ENCODE measurements at regions not wholly inside any gene's neighbourhood (a gene's known extent, or its start where the extent isn't known, plus 50 kb on each side); places are given as distances from the start of the nearest gene placed in this dataset.
"Not testable (repeated sequence)": the region's sequence is repeated elsewhere in the genome, so short reads cannot be mapped to it uniquely, and the experiment has no call there.

DNA sequence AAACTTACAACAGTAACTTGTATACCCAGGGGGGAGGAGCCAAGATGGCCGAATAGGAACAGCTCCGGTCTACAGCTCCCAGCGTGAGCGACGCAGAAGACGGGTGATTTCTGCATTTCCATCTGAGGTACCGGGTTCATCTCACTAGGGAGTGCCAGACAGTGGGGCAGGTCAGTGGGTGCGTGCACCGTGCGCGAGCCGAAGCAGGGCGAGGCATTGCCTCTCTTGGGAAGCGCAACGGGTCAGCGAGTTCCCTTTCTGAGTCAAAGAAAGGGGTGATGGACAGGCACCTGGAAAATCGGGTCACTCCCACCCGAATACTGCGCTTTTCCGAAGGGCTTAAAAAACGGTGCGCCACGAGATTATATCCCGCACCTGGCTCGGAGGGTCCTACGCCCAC, 278.8 kb downstream of the FAM47B start:
- H3K4me3 ChIP-seq (ENCODE audit: low read length); H3K4me1 ChIP-seq (ENCODE audit: insufficient read depth, low read length); H3K9ac ChIP-seq (ENCODE audit: low read depth, low read length); H3K27ac ChIP-seq (ENCODE audit: low read length); H3K9me3 ChIP-seq (ENCODE audit: insufficient read depth, low read depth, low read length); H3K36me3 ChIP-seq (ENCODE audit: insufficient read depth, low read depth, low read length); H3K27me3 ChIP-seq (ENCODE audit: insufficient read depth, low read length): not testable (repeated sequence)

GRCh38 chrX:35244088-35244741, 301.6 kb downstream of the FAM47B start:
- no peaks in the 10 kb centered on the region for H3K4me1 ChIP-seq (ENCODE audit: insufficient read depth, low read length)
- no peak overlapping the region for H3K27ac ChIP-seq (ENCODE audit: low read length)
- H3K9me3 ChIP-seq (ENCODE audit: insufficient read depth, low read depth, low read length) = no peaks in the 10 kb centered on the region
- no peak overlapping the region for H3K4me3 ChIP-seq (ENCODE audit: low read length)
- no peak overlapping the region for H3K9ac ChIP-seq (ENCODE audit: low read depth, low read length)
- H3K36me3 ChIP-seq (ENCODE audit: insufficient read depth, low read depth, low read length) = no peaks in the 10 kb centered on the region
- no peaks in the 10 kb centered on the region for H3K27me3 ChIP-seq (ENCODE audit: insufficient read depth, low read length)

- Histone ChIP-seq H3K9ac (ENCODE audit: low read depth, low read length) (no peak overlapping the region), H3K27me3 (ENCODE audit: insufficient read depth, low read length) (no peaks in the 10 kb centered on the region), H3K4me1 (ENCODE audit: insufficient read depth, low read length) (no peaks in the 10 kb centered on the region), H3K9me3 (ENCODE audit: insufficient read depth, low read depth, low read length) (no peaks in the 10 kb centered on the region), H3K27ac (ENCODE audit: low read length) (no peak overlapping the region), H3K36me3 (ENCODE audit: insufficient read depth, low read depth, low read length) (no peaks in the 10 kb centered on the region), H3K4me3 (ENCODE audit: low read length) (no peak overlapping the region)
These were observed 302.4 kb downstream of the FAM47B start for GRCh38 chrX:35244796-35245508.

DNA sequence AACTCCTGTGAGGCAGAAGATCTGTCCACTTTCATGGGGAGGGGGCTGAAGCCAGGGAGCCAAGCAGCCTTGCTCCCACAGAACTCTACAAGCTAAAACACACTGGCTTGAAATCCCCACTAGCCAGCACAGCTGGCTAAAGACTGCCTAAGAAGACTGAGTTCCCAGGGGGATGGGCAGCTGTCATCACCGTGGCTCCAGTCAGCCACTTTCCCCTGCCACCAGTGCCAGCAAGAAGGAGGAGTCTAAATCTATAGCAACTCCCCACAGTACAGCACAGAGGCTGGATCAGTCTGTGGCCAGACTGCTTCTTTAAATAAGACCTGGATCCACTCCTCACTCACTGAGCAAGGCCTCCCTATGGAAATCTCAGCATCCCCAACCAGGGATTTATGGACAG, 308.6 kb downstream of the FAM47B start:
- H3K36me3 ChIP-seq (ENCODE audit: insufficient read depth, low read depth, low read length) = no peaks in the 10 kb centered on the region
- H3K9me3 ChIP-seq (ENCODE audit: insufficient read depth, low read depth, low read length) = no peaks in the 10 kb centered on the region
- no peak overlapping the region for H3K4me3 ChIP-seq (ENCODE audit: low read length)
- no peak overlapping the region for H3K27ac ChIP-seq (ENCODE audit: low read length)
- H3K27me3 ChIP-seq (ENCODE audit: insufficient read depth, low read length) = no peaks in the 10 kb centered on the region
- H3K4me1 ChIP-seq (ENCODE audit: insufficient read depth, low read length) = no peaks in the 10 kb centered on the region
- no peak overlapping the region for H3K9ac ChIP-seq (ENCODE audit: low read depth, low read length)

DNA sequence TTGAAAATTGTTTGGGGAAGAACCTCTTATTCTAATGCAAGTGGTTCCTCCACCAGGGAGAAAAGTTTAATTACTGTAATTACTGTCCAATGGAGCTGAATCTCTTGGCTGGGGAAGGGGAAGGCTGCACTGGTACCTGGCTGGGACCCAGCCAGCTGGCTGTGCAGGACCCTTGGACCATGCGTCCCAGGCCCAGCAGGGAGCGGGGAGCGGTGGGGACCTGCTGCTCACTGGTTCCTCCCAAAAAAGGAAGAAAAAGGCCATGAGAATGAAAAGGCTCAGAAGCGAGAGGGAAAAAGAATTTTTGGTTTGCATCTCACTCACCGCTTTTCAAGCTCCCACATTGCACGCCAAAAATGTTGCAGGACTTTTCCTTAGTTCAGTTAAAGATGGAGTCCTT, 333.5 kb downstream of the FAM47B start:
- no peaks in the 10 kb centered on the region for H3K4me1 ChIP-seq (ENCODE audit: insufficient read depth, low read length)
- H3K4me3 ChIP-seq (ENCODE audit: low read length) = no peak overlapping the region
- no peaks in the 10 kb centered on the region for H3K9me3 ChIP-seq (ENCODE audit: insufficient read depth, low read depth, low read length)
- H3K27me3 ChIP-seq (ENCODE audit: insufficient read depth, low read length) = no peaks in the 10 kb centered on the region
- H3K27ac ChIP-seq (ENCODE audit: low read length) = no peak overlapping the region
- H3K9ac ChIP-seq (ENCODE audit: low read depth, low read length) = no peak overlapping the region
- H3K36me3 ChIP-seq (ENCODE audit: insufficient read depth, low read depth, low read length) = no peaks in the 10 kb centered on the region

GRCh38 chrX:35285289-35285962, 342.8 kb downstream of the FAM47B start:
- H3K36me3 ChIP-seq (ENCODE audit: insufficient read depth, low read depth, low read length) = no peaks in the 10 kb centered on the region
- no peak overlapping the region for H3K4me3 ChIP-seq (ENCODE audit: low read length)
- no peaks in the 10 kb centered on the region for H3K27me3 ChIP-seq (ENCODE audit: insufficient read depth, low read length)
- H3K9ac ChIP-seq (ENCODE audit: low read depth, low read length) = no peak overlapping the region
- H3K4me1 ChIP-seq (ENCODE audit: insufficient read depth, low read length) = no peaks in the 10 kb centered on the region
- H3K27ac ChIP-seq (ENCODE audit: low read length) = no peak overlapping the region
- no peaks in the 10 kb centered on the region; the same call in 1 of the 2 replicates for H3K9me3 ChIP-seq (ENCODE audit: insufficient read depth, low read depth, low read length)

DNA sequence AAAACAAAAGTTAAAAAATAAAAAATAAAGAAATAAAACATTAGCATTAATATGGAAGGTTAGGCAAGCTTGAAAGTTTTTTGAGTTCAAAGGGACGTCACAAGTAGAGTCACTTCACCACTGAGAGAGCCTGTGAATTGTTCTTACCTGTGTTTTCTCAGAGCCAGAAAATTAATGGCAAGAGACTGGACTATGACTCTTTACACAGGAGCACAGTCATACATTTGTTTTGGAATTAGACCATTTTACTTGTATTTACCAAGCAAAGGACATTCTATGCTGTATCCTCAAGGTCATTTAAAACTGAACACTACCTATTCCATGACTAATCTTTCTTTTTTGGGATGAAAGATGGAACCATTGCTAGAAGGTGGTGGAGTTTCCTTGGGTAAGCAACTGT, 346.1 kb downstream of the FAM47B start:
- Histone ChIP-seq H3K9me3 (ENCODE audit: insufficient read depth, low read depth, low read length) (no peaks in the 10 kb centered on the region; the same call in 1 of the 2 replicates), H3K9ac (ENCODE audit: low read depth, low read length) (no peak overlapping the region), H3K4me3 (ENCODE audit: low read length) (no peak overlapping the region), H3K27ac (ENCODE audit: low read length) (no peak overlapping the region), H3K36me3 (ENCODE audit: insufficient read depth, low read depth, low read length) (no peaks in the 10 kb centered on the region), H3K27me3 (ENCODE audit: insufficient read depth, low read length) (no peaks in the 10 kb centered on the region), H3K4me1 (ENCODE audit: insufficient read depth, low read length) (no peaks in the 10 kb centered on the region)

DNA sequence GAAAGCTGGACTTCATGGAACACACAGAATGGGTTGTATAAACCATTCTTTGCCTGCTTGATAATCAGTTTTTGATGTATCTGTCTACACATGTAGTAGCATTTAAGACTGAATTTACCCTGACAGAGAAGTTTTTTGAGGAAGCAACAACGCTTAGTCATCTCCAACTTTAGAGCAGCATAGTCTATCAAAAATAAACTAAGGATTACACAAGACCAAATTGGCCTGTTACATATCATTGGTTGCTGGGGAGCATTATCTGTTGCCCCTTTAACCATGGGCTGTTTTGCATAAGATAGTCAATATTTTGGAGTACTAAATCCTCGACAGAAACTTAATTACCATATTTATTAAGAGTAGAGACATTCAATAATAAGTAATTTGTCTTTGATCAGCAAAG, 347.4 kb downstream of the FAM47B start:
- H3K4me3 ChIP-seq (ENCODE audit: low read length) = no peak overlapping the region
- no peak overlapping the region for H3K27ac ChIP-seq (ENCODE audit: low read length)
- H3K9ac ChIP-seq (ENCODE audit: low read depth, low read length) = no peak overlapping the region
- no peaks in the 10 kb centered on the region for H3K27me3 ChIP-seq (ENCODE audit: insufficient read depth, low read length)
- H3K9me3 ChIP-seq (ENCODE audit: insufficient read depth, low read depth, low read length) = no peaks in the 10 kb centered on the region; the same call in 1 of the 2 replicates
- no peaks in the 10 kb centered on the region for H3K4me1 ChIP-seq (ENCODE audit: insufficient read depth, low read length)
- H3K36me3 ChIP-seq (ENCODE audit: insufficient read depth, low read depth, low read length) = no peaks in the 10 kb centered on the region

- no peak overlapping the region for H3K27ac ChIP-seq (ENCODE audit: low read length)
- H3K4me1 ChIP-seq (ENCODE audit: insufficient read depth, low read length) = no peaks in the 10 kb centered on the region
- H3K36me3 ChIP-seq (ENCODE audit: insufficient read depth, low read depth, low read length) = no peaks in the 10 kb centered on the region
- no peaks in the 10 kb centered on the region for H3K27me3 ChIP-seq (ENCODE audit: insufficient read depth, low read length)
- no peak overlapping the region for H3K9ac ChIP-seq (ENCODE audit: low read depth, low read length)
- H3K9me3 ChIP-seq (ENCODE audit: insufficient read depth, low read depth, low read length) = no peaks in the 10 kb centered on the region; the same call in 1 of the 2 replicates
- H3K4me3 ChIP-seq (ENCODE audit: low read length) = no peak overlapping the region
These were observed 348.4 kb downstream of the FAM47B start for GRCh38 chrX:35291013-35291412.

DNA sequence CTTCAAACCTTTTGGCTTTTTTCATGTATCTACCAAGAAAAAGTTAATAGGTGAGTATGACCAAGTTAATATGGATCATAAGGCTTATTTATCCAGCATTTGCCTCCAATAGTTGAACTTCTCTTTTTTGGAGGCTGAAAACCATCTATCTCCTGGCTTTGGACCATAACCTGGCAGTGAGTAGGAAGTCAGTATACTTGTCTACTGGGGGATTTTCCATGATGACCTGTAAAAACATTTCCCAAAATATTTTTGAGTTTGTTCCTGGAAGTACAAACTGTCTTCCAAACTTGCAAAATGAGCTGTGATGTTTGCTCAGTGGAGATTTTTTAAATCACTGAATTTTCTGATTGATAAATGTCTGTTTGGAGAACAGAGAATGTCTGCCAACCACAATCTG, 349.9 kb downstream of the FAM47B start:
- Histone ChIP-seq H3K27me3 (ENCODE audit: insufficient read depth, low read length) (no peaks in the 10 kb centered on the region), H3K9ac (ENCODE audit: low read depth, low read length) (no peak overlapping the region), H3K4me1 (ENCODE audit: insufficient read depth, low read length) (no peaks in the 10 kb centered on the region), H3K27ac (ENCODE audit: low read length) (no peak overlapping the region), H3K4me3 (ENCODE audit: low read length) (no peak overlapping the region), H3K36me3 (ENCODE audit: insufficient read depth, low read depth, low read length) (no peaks in the 10 kb centered on the region), H3K9me3 (ENCODE audit: insufficient read depth, low read depth, low read length) (no peaks in the 10 kb centered on the region)

- not testable (repeated sequence) for H3K27me3 ChIP-seq (ENCODE audit: insufficient read depth, low read length); H3K4me1 ChIP-seq (ENCODE audit: insufficient read depth, low read length); H3K9ac ChIP-seq (ENCODE audit: low read depth, low read length); H3K4me3 ChIP-seq (ENCODE audit: low read length); H3K36me3 ChIP-seq (ENCODE audit: insufficient read depth, low read depth, low read length); H3K27ac ChIP-seq (ENCODE audit: low read length)
- peaks cover 14% of the 10 kb centered on the region; the same call in 1 of the 2 replicates for H3K9me3 ChIP-seq (ENCODE audit: insufficient read depth, low read depth, low read length)
These were observed 362.4 kb downstream of the FAM47B start for GRCh38 chrX:35305037-35305436.

GRCh38 chrX:35339796-35340195, 397.2 kb downstream of the FAM47B start:
- H3K27me3 ChIP-seq (ENCODE audit: insufficient read depth, low read length) = no peaks in the 10 kb centered on the region
- H3K9me3 ChIP-seq (ENCODE audit: insufficient read depth, low read depth, low read length) = no peaks in the 10 kb centered on the region
- no peaks in the 10 kb centered on the region for H3K4me1 ChIP-seq (ENCODE audit: insufficient read depth, low read length)
- no peak overlapping the region for H3K9ac ChIP-seq (ENCODE audit: low read depth, low read length)
- H3K27ac ChIP-seq (ENCODE audit: low read length) = no peak overlapping the region
- H3K4me3 ChIP-seq (ENCODE audit: low read length) = no peak overlapping the region
- H3K36me3 ChIP-seq (ENCODE audit: insufficient read depth, low read depth, low read length) = no peaks in the 10 kb centered on the region
